ENCODE measurements at regions not wholly inside any gene's neighbourhood (a gene's known extent, or its start where the extent isn't known, plus 50 kb on each side); places are given as distances from the start of the nearest gene placed in this dataset.

- no peak for TF ChIP-seq CTCF (IDR thresholded peaks at IDR 0.05; ENCODE audit: low read depth, low read length, missing control alignments)
- no peak for DNase-seq (ENCODE audit: extremely low read depth, low read depth)
- H3K4me3 ChIP-seq (replicated peaks; ENCODE audit: low read depth, low read length) = no peak overlapping the region
Observed at GRCh38 chr1:192521734-192522133, 53.8 kb upstream of the RGS1 start.

GRCh38 chr1:192522673-192523072 is 52.9 kb upstream of the RGS1 start:
- DNase-seq (ENCODE audit: extremely low read depth, low read depth) = no peak
- no peak overlapping the region for H3K4me3 ChIP-seq (replicated peaks; ENCODE audit: low read depth, low read length)
- no peak for TF ChIP-seq CTCF (IDR thresholded peaks at IDR 0.05; ENCODE audit: low read depth, low read length, missing control alignments)

GRCh38 chr1:192524223-192524622 is 51.4 kb upstream of the RGS1 start:
- no peak overlapping the region for H3K4me3 ChIP-seq (replicated peaks; ENCODE audit: low read depth, low read length)
- TF ChIP-seq CTCF (IDR thresholded peaks at IDR 0.05; ENCODE audit: low read depth, low read length, missing control alignments) = no peak
- DNase-seq (ENCODE audit: extremely low read depth, low read depth) = no peak
